ENCODE measurements at regions not wholly inside any gene's neighbourhood (a gene's known extent, or its start where the extent isn't known, plus 50 kb on each side); places are given as distances from the start of the nearest gene placed in this dataset.

DNA sequence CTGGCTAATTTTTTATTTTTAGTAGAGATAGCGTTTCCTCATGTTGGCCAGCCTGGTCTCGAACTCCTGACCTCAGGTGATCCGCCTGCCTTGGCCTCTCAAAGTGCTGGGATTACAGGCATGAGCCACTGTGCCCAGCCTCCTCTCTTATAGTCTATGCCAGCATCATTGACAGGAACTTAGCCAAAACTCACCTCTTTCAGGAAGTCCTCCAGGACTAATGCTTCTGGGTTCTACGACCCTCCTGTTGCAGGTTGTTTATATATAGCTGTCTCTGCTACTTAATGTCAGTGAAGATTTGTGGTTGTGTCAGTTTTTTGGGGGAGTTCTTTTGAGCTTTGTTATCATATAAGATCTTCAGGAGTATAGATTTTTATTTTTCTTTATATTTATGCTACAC is 112.1 kb upstream of the CDC42EP3 start:
- Histone ChIP-seq H3K27me3 (ENCODE audit: insufficient read depth, low read depth) (no peaks in the 10 kb centered on the region), H3K4me3 (no peak overlapping the region), H3K4me2 (no peak overlapping the region), H2AFZ (no peak overlapping the region), H4K20me1 (ENCODE audit: insufficient read depth) (no peaks in the 10 kb centered on the region), H3K9me3 (ENCODE audit: insufficient read depth, low read depth) (peaks cover 2% of the 10 kb centered on the region), H3K27ac (no peak overlapping the region), H3K36me3 (ENCODE audit: low read depth) (no peaks in the 10 kb centered on the region), H3K79me2 (ENCODE audit: low read depth) (no peaks in the 10 kb centered on the region), H3F3A (ENCODE audit: insufficient read depth, low read depth) (0 out of 2 replicates have a peak, but pooled peaks cover 8% of the 10 kb centered on the region), H3K4me1 (replicated peaks; ENCODE audit: insufficient read depth) (peaks cover 27% of the 10 kb centered on the region), H3K9me2 (ENCODE audit: insufficient read depth) (no peaks in the 10 kb centered on the region)
- intact Hi-C loops (cut with micrococcal nuclease; ENCODE audit: unreplicated experiment): no loop called here
- TF ChIP-seq, protein P1, sequence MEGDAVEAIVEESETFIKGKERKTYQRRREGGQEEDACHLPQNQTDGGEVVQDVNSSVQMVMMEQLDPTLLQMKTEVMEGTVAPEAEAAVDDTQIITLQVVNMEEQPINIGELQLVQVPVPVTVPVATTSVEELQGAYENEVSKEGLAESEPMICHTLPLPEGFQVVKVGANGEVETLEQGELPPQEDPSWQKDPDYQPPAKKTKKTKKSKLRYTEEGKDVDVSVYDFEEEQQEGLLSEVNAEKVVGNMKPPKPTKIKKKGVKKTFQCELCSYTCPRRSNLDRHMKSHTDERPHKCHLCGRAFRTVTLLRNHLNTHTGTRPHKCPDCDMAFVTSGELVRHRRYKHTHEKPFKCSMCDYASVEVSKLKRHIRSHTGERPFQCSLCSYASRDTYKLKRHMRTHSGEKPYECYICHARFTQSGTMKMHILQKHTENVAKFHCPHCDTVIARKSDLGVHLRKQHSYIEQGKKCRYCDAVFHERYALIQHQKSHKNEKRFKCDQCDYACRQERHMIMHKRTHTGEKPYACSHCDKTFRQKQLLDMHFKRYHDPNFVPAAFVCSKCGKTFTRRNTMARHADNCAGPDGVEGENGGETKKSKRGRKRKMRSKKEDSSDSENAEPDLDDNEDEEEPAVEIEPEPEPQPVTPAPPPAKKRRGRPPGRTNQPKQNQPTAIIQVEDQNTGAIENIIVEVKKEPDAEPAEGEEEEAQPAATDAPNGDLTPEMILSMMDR (conservative IDR thresholded peaks at IDR 0.05): no peak
- TF ChIP-seq EZH2 (IDR thresholded peaks at IDR 0.05; ENCODE audit: low read depth): no peak
- BruUV-seq (replicated peaks): no TSS peak
- ChIA-PET CTCF (no interaction called here), POLR2A (ENCODE audit: unreplicated experiment) (no interaction called here)
- no peak for DNase-seq

- Histone ChIP-seq H3K9me2 (ENCODE audit: insufficient read depth) (no peaks in the 10 kb centered on the region), H3K27me3 (ENCODE audit: insufficient read depth, low read depth) (no peaks in the 10 kb centered on the region), H3K4me3 (no peak overlapping the region), H3K79me2 (ENCODE audit: low read depth) (no peaks in the 10 kb centered on the region), H3K9me3 (ENCODE audit: insufficient read depth, low read depth) (peaks cover 8% of the 10 kb centered on the region), H3K4me2 (no peak overlapping the region), H3K4me1 (replicated peaks; ENCODE audit: insufficient read depth) (peaks cover 26% of the 10 kb centered on the region), H3K36me3 (ENCODE audit: low read depth) (no peaks in the 10 kb centered on the region), H4K20me1 (ENCODE audit: insufficient read depth) (no peaks in the 10 kb centered on the region), H3K27ac (no peak overlapping the region), H3F3A (ENCODE audit: insufficient read depth, low read depth) (0 out of 2 replicates have a peak, but pooled peaks cover 8% of the 10 kb centered on the region), H2AFZ (no peak overlapping the region)
- no TSS peak for BruUV-seq (replicated peaks)
- DNase-seq: no peak
- intact Hi-C loops (cut with micrococcal nuclease; ENCODE audit: unreplicated experiment): no loop called here
- CTCF ChIA-PET: no interaction called here
- TF ChIP-seq, protein P1 (conservative IDR thresholded peaks at IDR 0.05): no peak
- no peak for TF ChIP-seq EZH2 (IDR thresholded peaks at IDR 0.05; ENCODE audit: low read depth)
- POLR2A ChIA-PET (ENCODE audit: unreplicated experiment): no interaction called here
Measured at GRCh38 chr2:37784071-37784758, 112.8 kb upstream of the CDC42EP3 start.

DNA sequence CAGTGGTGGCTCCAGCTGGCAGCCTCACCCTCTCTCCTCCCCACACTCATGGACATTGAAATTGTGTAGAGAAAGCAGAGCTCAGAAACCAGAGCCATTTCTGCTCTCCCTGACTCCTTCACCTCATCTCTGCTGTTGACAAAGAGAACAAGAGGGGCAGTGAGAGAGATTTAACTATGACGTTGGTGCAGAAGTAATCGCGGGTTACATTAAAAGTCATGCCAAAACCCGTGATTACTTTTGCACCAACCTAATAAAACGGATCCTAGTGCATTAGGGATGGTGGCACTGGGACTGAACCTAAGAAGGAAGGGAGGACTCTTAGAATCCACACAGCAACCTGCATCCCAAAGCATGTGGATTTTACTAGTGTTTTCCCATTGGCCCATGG is 113.3 kb upstream of the CDC42EP3 start:
- POLR2A ChIA-PET (ENCODE audit: unreplicated experiment): no interaction called here
- DNase-seq: no peak
- CTCF ChIA-PET: no interaction called here
- Histone ChIP-seq H3K4me3 (no peak overlapping the region), H3F3A (ENCODE audit: insufficient read depth, low read depth) (0 out of 2 replicates have a peak, but pooled peaks cover 8% of the 10 kb centered on the region), H4K20me1 (ENCODE audit: insufficient read depth) (no peaks in the 10 kb centered on the region), H3K4me2 (no peak overlapping the region), H3K9me2 (ENCODE audit: insufficient read depth) (no peaks in the 10 kb centered on the region), H3K27me3 (ENCODE audit: insufficient read depth, low read depth) (no peaks in the 10 kb centered on the region), H2AFZ (no peak overlapping the region), H3K9me3 (ENCODE audit: insufficient read depth, low read depth) (peaks cover 11% of the 10 kb centered on the region), H3K4me1 (replicated peaks; ENCODE audit: insufficient read depth) (peaks cover 21% of the 10 kb centered on the region), H3K79me2 (ENCODE audit: low read depth) (no peaks in the 10 kb centered on the region), H3K36me3 (ENCODE audit: low read depth) (no peaks in the 10 kb centered on the region), H3K27ac (no peak overlapping the region)
- no TSS peak for BruUV-seq (replicated peaks)
- TF ChIP-seq, protein P1 (conservative IDR thresholded peaks at IDR 0.05): no peak
- TF ChIP-seq EZH2 (IDR thresholded peaks at IDR 0.05; ENCODE audit: low read depth): no peak
- intact Hi-C loops (cut with micrococcal nuclease; ENCODE audit: unreplicated experiment): no loop called here
